SU-DHL-6 (cell line): ENCODE measurements at regions not wholly inside any gene's neighbourhood (a gene's known extent, or its start where the extent isn't known, plus 50 kb on each side); places are given as distances from the start of the nearest gene placed in this dataset.

Experiments
- CTCF ChIP-seq: fragments of 200-600 bp; sonication (generic); IDR thresholded peaks from one replicate; pipeline ENCODE4 v1.5.1; 2017; ENCODE audit warnings: antibody characterized with exemption, mild to moderate bottlenecking, low read length, moderate library complexity; ENCODE audit not compliant: insufficient read depth, poor library complexity, severe bottlenecking
- EZH2phosphoT487 ChIP-seq: fragments of 200-600 bp; sonication (generic), shearing (Covaris generic); conservative IDR thresholded peaks from 2 replicates; pipeline ENCODE4 v1.6.1; 2018; ENCODE audit warnings: mild to moderate bottlenecking, antibody characterized with exemption, low read length, moderate library complexity, mixed read lengths

DNA sequence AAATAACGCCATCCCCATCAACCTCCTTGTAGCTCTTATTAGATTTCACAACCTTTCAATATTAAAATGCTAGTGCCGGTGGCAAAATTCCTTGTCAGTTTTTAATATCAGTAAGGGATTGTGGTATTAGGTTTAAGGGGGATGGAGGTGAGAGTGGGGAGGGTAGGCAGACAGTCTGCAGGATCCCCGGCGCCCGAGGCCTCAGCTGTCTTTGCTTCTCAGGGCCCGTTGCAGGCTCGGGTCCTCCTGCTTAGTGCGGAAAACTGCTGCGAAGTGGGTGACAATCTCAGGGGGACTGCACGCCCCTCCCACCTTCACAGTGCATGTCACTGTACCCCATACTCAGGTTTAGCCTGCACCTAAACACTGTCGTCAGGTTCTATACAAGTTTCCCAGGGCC is 274.3 kb upstream of the PODXL start:
- TF ChIP-seq EZH2phosphoT487 (no peak), CTCF (no peak)
